Neural cell (in vitro differentiated cells): ENCODE measurements at regions not wholly inside any gene's neighbourhood (a gene's known extent, or its start where the extent isn't known, plus 50 kb on each side); places are given as distances from the start of the nearest gene placed in this dataset.

ENCODE experiments used
- EP300 ChIP-seq: fragments of 450-650 bp; conservative IDR thresholded peaks from 2 replicates; pipeline ENCODE4 v1.6.1; 2014; ENCODE audit warnings: antibody characterized with exemption, mild to moderate bottlenecking, moderate library complexity; ENCODE audit not compliant: poor library complexity, severe bottlenecking
- EZH2 ChIP-seq: fragments of 200-600, 300-800 bp; shearing (Covaris generic), sonication (generic); IDR thresholded peaks from 2 replicates; pipeline ENCODE4 v1.6.1; 2014; ENCODE audit warnings: antibody characterized with exemption, low read length, borderline replicate concordance, mild to moderate bottlenecking; ENCODE audit not compliant: insufficient read depth, poor library complexity, severe bottlenecking
- MXI1 ChIP-seq: fragments of 450-650 bp; conservative IDR thresholded peaks from 2 replicates; pipeline ENCODE4 v1.6.1; 2014; ENCODE audit warnings: antibody characterized with exemption, mild to moderate bottlenecking; ENCODE audit not compliant: poor library complexity, severe bottlenecking
- POLR2AphosphoS5 ChIP-seq: IDR thresholded peaks from 2 replicates; pipeline ENCODE4 v1.6.1; 2012
- RAD21 ChIP-seq: fragments of 450-650 bp; conservative IDR thresholded peaks from 2 replicates; pipeline ENCODE4 v1.6.1; 2014; ENCODE audit warnings: antibody characterized with exemption, mild to moderate bottlenecking, moderate library complexity
- TF ChIP-seq, protein P1 (sequence below): fragments of 450-650 bp; IDR thresholded peaks from 2 replicates; pipeline ENCODE4 v1.5.1; 2014; ENCODE audit warnings: antibody characterized with exemption, mild to moderate bottlenecking, moderate library complexity; ENCODE audit not compliant: poor library complexity, severe bottlenecking
- TF ChIP-seq, protein P2 (sequence below): IDR thresholded peaks from 2 replicates; pipeline ENCODE4 v1.6.1; 2012; ENCODE audit warnings: borderline replicate concordance

GRCh38 chr3:118527514-118528044, 507.1 kb downstream of the IGSF11 start:
- TF ChIP-seq, protein P1, sequence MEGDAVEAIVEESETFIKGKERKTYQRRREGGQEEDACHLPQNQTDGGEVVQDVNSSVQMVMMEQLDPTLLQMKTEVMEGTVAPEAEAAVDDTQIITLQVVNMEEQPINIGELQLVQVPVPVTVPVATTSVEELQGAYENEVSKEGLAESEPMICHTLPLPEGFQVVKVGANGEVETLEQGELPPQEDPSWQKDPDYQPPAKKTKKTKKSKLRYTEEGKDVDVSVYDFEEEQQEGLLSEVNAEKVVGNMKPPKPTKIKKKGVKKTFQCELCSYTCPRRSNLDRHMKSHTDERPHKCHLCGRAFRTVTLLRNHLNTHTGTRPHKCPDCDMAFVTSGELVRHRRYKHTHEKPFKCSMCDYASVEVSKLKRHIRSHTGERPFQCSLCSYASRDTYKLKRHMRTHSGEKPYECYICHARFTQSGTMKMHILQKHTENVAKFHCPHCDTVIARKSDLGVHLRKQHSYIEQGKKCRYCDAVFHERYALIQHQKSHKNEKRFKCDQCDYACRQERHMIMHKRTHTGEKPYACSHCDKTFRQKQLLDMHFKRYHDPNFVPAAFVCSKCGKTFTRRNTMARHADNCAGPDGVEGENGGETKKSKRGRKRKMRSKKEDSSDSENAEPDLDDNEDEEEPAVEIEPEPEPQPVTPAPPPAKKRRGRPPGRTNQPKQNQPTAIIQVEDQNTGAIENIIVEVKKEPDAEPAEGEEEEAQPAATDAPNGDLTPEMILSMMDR: no peak
- TF ChIP-seq EP300 (no peak), MXI1 (no peak), EZH2 (no peak), RAD21 (no peak), POLR2AphosphoS5 (no peak)
- TF ChIP-seq, protein P2, sequence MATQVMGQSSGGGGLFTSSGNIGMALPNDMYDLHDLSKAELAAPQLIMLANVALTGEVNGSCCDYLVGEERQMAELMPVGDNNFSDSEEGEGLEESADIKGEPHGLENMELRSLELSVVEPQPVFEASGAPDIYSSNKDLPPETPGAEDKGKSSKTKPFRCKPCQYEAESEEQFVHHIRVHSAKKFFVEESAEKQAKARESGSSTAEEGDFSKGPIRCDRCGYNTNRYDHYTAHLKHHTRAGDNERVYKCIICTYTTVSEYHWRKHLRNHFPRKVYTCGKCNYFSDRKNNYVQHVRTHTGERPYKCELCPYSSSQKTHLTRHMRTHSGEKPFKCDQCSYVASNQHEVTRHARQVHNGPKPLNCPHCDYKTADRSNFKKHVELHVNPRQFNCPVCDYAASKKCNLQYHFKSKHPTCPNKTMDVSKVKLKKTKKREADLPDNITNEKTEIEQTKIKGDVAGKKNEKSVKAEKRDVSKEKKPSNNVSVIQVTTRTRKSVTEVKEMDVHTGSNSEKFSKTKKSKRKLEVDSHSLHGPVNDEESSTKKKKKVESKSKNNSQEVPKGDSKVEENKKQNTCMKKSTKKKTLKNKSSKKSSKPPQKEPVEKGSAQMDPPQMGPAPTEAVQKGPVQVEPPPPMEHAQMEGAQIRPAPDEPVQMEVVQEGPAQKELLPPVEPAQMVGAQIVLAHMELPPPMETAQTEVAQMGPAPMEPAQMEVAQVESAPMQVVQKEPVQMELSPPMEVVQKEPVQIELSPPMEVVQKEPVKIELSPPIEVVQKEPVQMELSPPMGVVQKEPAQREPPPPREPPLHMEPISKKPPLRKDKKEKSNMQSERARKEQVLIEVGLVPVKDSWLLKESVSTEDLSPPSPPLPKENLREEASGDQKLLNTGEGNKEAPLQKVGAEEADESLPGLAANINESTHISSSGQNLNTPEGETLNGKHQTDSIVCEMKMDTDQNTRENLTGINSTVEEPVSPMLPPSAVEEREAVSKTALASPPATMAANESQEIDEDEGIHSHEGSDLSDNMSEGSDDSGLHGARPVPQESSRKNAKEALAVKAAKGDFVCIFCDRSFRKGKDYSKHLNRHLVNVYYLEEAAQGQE: no peak
